Left ventricle myocardium inferior (tissue), 1 donor: ENCODE measurements at regions not wholly inside any gene's neighbourhood (a gene's known extent, or its start where the extent isn't known, plus 50 kb on each side); places are given as distances from the start of the nearest gene placed in this dataset.

Experiments
- DNase-seq: peaks from one replicate; pipeline ENCODE4 v3.0.0-alpha.2; 2020
- H3K27ac ChIP-seq: fragments of 200-600 bp; replicated peaks from 2 replicates; pipeline ENCODE4 v1.8.0; 2021
- H3K27me3 ChIP-seq: fragments of 200-600 bp; 2 replicates; pipeline ENCODE4 v1.8.0; 2021; ENCODE audit warnings: low read depth
- H3K36me3 ChIP-seq: fragments of 200-600 bp; 2 replicates; pipeline ENCODE4 v1.8.0; 2021
- H3K4me1 ChIP-seq: fragments of 200-600 bp; 2 replicates; pipeline ENCODE4 v1.8.0; 2021
- H3K4me3 ChIP-seq: fragments of 200-600 bp; 2 replicates; pipeline ENCODE4 v1.8.0; 2021; ENCODE audit warnings: mild to moderate bottlenecking, moderate library complexity
- H3K9me3 ChIP-seq: fragments of 200-600 bp; replicated peaks from 2 replicates; pipeline ENCODE4 v1.8.0; 2021
- intact Hi-C: fragments of 100-400 bp; cut with micrococcal nuclease; formaldehyde crosslinking; loops from one replicate; pipeline ENCODE4 v1.11.0; 2022
- TF ChIP-seq, protein P1 (sequence below): fragments of 200-600 bp; IDR thresholded peaks from 2 replicates; pipeline ENCODE4 v1.8.0; 2021; ENCODE audit warnings: antibody characterized with exemption, mild to moderate bottlenecking, borderline replicate concordance
- donor health status: DM: no; HTN: yes; CAD: no; lungs with severe emphysema.

DNA sequence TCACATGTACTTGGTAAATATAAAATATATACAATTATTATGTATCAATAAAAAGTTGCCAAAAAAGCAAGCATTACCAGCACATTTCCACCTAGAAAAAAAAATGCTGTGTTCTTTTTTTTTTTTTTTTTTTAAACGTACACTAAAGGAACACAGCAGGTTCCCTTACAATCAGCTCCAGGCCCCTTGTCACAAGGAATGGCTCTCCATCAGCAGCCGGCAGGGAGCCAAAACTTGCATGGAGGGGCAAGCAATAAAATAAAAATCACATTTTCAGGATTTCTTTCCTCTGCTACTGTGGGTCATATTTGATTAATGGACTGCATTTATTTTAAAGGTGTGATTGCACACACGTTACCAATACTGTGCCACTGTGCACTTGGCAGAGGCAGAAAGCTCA, 460.3 kb downstream of the GPAT3 start:
- Histone ChIP-seq H3K9me3 (no peaks in the 10 kb centered on the region), H3K27me3 (no peaks in the 10 kb centered on the region), H3K4me3 (no peak overlapping the region), H3K36me3 (no peaks in the 10 kb centered on the region), H3K27ac (no peak overlapping the region), H3K4me1 (no peaks in the 10 kb centered on the region)
- TF ChIP-seq, protein P1, sequence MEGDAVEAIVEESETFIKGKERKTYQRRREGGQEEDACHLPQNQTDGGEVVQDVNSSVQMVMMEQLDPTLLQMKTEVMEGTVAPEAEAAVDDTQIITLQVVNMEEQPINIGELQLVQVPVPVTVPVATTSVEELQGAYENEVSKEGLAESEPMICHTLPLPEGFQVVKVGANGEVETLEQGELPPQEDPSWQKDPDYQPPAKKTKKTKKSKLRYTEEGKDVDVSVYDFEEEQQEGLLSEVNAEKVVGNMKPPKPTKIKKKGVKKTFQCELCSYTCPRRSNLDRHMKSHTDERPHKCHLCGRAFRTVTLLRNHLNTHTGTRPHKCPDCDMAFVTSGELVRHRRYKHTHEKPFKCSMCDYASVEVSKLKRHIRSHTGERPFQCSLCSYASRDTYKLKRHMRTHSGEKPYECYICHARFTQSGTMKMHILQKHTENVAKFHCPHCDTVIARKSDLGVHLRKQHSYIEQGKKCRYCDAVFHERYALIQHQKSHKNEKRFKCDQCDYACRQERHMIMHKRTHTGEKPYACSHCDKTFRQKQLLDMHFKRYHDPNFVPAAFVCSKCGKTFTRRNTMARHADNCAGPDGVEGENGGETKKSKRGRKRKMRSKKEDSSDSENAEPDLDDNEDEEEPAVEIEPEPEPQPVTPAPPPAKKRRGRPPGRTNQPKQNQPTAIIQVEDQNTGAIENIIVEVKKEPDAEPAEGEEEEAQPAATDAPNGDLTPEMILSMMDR = no peak
- DNase-seq = no peak
- intact Hi-C loops = no loop called here

DNA sequence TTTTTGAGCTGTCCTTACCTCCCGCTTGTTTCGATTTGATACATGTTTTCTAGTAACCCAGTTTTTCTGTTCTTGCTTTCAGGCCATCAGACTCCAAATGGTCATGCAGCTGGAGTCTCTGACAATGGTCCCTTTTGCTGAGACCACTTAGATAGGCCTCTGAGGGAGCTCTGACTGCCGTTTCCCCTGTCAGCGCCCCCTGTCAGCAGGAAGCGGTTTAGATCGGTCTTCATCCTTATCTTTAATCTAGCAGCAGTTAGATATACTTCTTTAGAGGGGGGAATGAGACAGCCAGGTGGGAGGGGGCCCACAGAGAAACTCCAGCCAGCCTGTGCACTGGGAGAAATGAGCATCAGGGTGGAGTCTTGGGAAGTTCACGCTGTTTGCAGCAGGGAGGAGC, 457.9 kb downstream of the GPAT3 start:
- Histone ChIP-seq H3K27me3 (no peaks in the 10 kb centered on the region), H3K27ac (no peak overlapping the region), H3K4me1 (no peaks in the 10 kb centered on the region), H3K36me3 (no peaks in the 10 kb centered on the region), H3K4me3 (no peak overlapping the region), H3K9me3 (peaks cover 11% of the 10 kb centered on the region)
- TF ChIP-seq, protein P1 = no peak
- DNase-seq = no peak
- intact Hi-C loops = no loop called here

DNA sequence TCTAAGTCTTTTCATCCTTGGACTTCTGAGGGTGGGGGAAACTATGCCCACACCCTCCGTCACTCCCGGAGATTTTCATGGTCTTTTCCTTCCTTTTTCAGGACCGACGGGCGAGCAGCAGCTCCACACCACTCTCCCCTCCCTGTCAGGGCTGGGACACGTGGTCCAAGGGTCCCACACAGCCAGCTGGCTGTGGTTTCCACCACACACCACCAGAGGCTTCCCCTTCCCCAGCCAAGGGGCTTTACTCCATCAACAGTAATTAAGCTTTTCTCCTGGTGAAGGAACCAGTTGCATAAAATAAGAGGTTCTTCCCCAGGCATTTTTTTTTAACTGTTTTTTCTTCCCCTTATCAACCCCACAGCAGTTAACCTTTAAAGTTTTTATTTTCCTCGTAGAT, 453.9 kb downstream of the GPAT3 start:
- no peaks in the 10 kb centered on the region for H3K36me3 ChIP-seq
- peaks cover 12% of the 10 kb centered on the region for H3K9me3 ChIP-seq
- no peaks in the 10 kb centered on the region for H3K4me1 ChIP-seq
- no peak overlapping the region for H3K27ac ChIP-seq
- no peaks in the 10 kb centered on the region for H3K27me3 ChIP-seq
- no peak overlapping the region for H3K4me3 ChIP-seq
- no peak for DNase-seq
- TF ChIP-seq, protein P1 = no peak
- intact Hi-C loops = no loop called here

DNA sequence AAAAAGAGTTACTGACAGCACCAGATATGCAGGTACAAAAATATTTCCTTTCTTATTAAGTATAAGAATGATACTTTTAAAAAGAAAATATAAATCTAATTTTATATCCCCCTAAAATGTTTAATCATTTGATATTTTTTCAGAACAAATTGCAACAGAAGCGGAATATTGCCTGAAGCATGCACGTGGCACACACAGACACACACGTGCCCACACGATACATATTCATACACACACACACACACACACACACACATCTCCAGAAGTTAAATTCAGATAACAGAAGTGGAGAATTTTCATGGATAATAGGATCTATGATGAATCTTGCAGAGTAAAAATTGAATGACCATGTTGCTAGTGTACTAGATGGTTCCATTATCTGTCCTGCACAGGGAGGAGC, 445.2 kb downstream of the GPAT3 start:
- no peak overlapping the region for H3K4me3 ChIP-seq
- peaks cover 11% of the 10 kb centered on the region for H3K27me3 ChIP-seq
- H3K36me3 ChIP-seq = no peaks in the 10 kb centered on the region
- no peak overlapping the region for H3K27ac ChIP-seq
- DNase-seq = no peak
- H3K4me1 ChIP-seq = no peaks in the 10 kb centered on the region
- H3K9me3 ChIP-seq = peaks cover 13% of the 10 kb centered on the region
- TF ChIP-seq, protein P1 = no peak
- intact Hi-C loops = no loop called here

DNA sequence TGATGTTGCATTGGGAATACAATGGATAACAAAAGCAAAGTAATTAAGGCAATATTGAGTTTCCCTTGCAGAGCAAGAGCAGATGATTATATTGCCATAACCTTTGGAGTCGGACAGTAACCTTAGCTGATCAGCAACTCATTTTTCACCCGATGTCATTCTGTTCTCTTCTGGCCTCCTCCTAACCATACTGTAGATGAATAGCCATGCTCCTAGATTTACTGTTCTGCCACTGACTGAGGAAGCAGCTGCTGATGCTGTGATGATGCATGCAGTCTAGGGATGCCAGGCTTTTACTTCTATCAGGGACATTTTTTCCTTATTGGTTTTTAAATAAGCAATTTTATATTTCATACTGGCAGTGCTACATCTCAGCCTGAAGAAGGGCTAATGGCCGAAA, 443.9 kb downstream of the GPAT3 start:
- H3K36me3 ChIP-seq = no peaks in the 10 kb centered on the region
- H3K4me3 ChIP-seq = no peak overlapping the region
- H3K27me3 ChIP-seq = peaks cover 11% of the 10 kb centered on the region
- TF ChIP-seq, protein P1 = no peak
- intact Hi-C loops = no loop called here
- peaks cover 13% of the 10 kb centered on the region for H3K9me3 ChIP-seq
- no peak for DNase-seq
- no peaks in the 10 kb centered on the region for H3K4me1 ChIP-seq
- no peak overlapping the region for H3K27ac ChIP-seq
